Midbrain (tissue), 1 donor: ENCODE measurements at regions not wholly inside any gene's neighbourhood (a gene's known extent, or its start where the extent isn't known, plus 50 kb on each side); places are given as distances from the start of the nearest gene placed in this dataset.

ENCODE experiments used
- DNase-seq: peaks from one replicate; lab custom pipeline; 2025; lab: John Stamatoyannopoulos, UW

- DNase-seq = no peak
Measured at GRCh38 chr4:19999276-19999675, 252.4 kb upstream of the SLIT2 start.

DNA sequence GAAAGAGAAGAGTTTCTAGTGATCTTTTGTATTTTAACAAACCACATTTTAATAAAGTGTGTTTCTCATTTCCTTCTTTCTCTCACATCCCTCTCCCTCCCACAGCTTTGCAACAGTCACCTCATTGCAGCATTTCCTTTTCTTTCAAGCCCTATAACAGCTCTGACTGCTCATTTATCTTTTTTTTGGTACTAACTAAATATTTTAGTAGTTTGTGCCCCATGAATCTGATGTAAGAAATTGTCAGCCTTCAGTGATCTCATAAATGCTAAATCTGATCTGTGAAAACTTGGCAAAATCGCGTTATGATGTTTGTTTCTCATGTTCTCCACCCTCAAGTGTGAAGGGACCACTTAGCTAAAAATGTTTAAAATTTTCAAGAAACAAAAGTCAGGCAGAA lies 258.5 kb upstream of the SLIT2 start:
- no peak for DNase-seq

DNA sequence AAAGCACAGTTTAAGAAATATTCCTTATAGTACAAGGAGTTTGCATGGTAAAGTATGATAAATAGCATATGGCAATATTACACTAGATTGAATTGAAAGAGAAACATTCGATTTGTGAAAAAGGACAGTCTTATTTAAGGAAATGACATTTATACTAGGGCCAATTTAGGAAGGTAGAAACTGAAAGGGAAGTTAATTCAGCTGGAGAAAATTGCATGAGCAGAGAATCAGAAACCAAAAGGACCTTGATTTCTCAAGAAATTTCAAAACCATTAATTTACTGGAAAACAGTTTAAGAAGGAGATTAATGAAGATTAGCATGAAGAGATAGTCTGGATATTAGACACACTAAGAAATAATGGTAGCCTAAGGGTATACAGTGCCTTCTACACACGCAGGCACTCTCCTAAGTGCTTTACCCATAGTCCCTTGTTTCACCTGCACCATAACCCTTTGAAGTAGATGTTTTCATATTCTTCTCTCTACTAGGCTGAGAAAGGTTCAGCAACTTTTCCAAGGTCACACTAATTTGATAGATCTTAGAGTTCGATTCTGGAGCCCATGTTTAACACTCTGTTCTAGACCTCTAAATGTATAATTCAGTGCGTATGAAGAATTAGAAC lies 259.1 kb upstream of the SLIT2 start:
- no peak for DNase-seq

DNA sequence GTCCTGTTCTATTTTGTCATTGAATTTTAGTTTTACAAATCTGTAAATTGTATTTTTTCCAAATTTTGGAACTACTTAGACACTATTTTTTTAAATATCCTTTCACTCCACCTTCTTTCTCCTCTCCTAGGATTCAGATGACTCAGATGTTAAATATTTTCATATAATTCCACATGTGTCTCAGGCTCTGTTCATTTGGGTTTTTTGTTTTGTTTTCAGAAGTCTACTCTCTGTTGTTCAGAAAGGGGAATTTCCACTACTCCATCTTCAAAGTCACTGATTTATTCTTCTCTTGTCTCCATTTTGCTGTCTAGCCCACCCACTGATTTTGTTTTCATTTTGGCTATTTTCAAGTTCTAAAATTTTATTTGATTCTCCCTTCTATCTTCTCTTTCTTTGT lies 264.0 kb upstream of the SLIT2 start:
- DNase-seq = no peak

DNA sequence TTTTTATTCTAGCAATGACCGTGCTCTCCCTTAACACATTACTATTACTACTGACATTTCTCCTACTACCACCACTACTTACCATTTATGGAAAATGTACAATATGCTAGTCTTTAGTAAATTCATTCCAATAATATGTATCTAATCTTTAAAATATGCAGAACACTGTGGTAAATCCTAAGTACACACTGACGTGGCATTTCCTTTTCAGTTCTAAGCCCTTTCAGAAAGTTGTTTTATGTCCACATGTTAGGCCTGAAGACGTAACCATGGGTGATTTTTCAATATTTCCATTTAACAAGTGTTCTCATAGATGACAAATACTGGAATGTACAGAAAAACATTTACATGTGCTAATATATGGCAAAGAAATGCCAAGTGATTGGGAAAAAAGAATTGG lies 268.6 kb upstream of the SLIT2 start:
- no peak for DNase-seq

DNA sequence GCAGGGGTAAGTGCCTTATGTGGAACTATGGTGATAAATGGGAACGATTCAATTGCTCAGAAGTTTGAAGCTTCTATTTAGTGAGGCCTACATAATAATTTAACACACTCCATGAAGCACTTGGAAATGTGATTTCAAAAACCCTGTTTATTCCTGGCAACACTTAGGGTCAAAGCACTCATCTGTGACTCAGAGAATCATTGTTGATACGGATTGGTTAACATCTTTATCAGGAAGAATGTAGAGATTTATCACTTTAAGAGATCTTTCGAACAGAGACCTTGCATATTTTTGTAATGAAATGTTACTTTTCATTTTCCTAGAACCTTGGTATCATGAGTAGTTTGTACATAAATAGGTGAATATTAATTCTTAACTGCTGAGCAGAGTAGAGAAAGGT lies 269.1 kb upstream of the SLIT2 start:
- no peak for DNase-seq

DNA sequence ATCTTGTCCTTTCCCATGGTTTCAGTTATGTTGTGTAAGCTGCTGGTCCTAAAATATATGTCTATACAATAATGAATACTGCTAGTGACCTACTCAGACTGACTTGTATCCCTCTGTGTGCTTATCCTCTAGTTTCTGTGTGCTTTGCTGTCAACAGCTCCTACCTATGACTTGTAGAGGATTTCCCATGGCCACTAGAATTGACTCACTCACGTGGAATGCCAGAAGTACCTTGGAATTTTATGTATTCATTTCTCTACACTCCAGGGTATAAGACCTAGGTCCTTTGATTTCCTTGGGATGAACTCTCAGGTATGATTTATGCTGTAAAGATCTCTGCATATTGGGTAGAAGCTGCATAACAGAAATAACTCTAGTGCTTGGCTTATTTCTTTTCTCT lies 279.9 kb upstream of the SLIT2 start:
- DNase-seq = no peak

DNA sequence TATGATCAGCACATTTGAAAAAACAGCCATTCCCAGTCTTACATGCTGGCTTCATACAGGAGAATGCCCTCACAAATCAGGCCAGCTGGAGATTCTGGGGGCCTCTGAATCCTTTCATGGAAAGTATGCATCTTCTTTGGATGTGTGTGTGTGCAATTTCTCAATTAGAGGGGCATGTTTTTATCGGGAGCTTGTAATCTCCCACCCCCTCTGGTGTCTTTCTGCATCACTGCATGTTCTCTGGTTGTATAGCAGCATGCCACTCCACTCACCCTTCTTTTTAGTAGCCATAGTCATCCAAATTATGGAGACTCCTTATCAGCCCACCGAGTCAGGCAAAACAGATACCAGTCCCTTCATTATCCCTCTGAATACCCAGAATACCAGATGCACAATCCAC lies 282.2 kb upstream of the SLIT2 start:
- DNase-seq = no peak

GRCh38 chr4:19961091-19961490 lies 290.6 kb upstream of the SLIT2 start:
- DNase-seq = no peak

GRCh38 chr4:19958848-19959247 lies 292.9 kb upstream of the SLIT2 start:
- DNase-seq = no peak

DNA sequence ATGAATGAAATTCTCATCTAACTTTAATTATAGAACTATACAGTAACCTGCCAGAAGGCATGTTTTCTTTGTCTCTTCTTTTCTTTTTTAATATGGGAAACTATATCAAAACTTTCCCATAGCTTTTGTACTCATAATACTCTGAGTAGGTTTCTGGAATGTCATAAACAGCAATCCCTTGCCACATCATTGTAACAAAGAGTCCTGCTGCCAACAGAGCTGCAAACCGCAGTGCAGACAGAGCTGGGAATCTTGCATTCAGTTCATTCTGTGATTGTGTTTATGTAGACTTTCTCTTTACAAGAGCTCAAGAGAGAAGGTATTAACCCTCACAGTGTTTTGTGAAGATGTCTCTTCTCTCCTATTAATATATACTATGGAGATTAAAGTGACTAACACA lies 304.4 kb upstream of the SLIT2 start:
- no peak for DNase-seq

DNA sequence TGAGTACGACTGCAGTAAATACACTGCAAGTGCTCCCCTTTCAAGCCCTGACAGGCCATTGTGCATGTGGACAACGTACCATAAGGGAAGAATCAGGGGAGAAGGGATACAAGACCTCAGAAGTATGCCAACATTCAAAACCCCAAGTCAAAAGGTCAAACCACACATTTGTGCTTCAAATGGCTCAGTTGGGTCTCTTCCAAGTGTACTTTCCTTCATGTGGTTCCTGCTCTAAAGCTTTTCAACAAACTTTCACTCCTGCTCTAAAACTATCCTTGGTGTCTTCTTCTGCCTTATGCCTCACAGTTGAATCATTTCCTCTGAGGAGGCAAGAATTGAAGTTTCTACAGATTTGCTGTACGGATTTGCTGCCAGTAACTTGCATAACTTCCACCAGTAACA lies 305.7 kb upstream of the SLIT2 start:
- no peak for DNase-seq

GRCh38 chr4:19945501-19945900 lies 306.2 kb upstream of the SLIT2 start:
- DNase-seq = no peak

GRCh38 chr4:19944806-19945205 lies 306.9 kb upstream of the SLIT2 start:
- no peak for DNase-seq

- DNase-seq = no peak
Measured at GRCh38 chr4:19944251-19944650, 307.5 kb upstream of the SLIT2 start.

DNA sequence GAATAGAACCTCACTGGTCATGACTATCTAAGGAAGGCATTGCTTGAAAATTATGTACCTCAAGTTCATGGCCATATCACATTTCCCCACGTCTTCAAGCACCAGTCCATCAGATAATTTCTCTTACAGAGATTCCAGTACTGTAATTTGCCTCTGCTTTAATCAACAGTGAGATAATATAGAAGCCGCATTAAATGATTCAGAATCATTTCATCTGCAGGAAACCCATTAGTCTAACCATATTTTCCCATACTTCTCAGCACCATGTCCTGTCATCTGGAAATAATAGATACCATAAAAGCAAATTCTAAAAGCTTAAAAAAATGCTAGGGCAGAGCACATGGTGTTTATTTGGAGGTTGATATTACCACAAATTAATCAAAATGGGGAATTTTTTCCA lies 310.3 kb upstream of the SLIT2 start:
- DNase-seq = no peak

GRCh38 chr4:19940861-19941260 lies 310.8 kb upstream of the SLIT2 start:
- no peak for DNase-seq

DNA sequence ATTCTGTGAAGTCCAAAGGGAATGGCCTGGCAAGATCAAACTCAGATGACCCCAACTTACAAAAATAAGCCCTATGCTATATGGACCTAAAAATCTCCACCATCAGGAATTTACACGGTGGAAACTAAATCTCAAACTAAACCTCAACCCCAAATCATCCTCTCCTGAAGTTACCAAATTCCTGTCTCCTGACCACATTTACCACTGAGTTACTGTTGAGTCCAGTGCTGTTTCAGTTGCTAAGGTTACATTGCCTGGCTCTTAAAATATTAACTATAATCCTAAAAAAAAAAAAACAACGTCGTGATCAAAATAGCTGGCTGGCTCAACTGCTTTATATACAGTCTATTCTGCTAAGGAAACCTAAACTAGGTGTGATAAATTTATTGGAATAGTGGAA lies 315.2 kb upstream of the SLIT2 start:
- DNase-seq = no peak

DNA sequence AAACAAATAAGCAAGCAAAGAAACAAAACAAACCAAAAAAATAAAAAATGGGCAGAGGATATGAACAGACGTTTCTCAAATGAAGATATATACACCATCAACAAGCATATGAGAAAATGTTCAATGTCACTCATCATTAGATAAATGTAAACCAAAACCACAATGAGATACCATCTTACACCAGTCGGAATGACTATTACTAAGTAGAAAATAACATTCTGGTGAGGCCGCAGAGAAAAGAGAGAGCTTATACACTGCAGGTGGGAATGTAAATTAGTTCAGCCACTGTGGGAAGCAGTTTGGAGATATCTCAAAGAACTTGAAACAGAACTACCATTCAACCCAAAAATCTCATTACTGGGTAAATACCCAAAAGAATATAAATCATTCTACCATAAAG lies 321.0 kb upstream of the SLIT2 start:
- DNase-seq = no peak

DNA sequence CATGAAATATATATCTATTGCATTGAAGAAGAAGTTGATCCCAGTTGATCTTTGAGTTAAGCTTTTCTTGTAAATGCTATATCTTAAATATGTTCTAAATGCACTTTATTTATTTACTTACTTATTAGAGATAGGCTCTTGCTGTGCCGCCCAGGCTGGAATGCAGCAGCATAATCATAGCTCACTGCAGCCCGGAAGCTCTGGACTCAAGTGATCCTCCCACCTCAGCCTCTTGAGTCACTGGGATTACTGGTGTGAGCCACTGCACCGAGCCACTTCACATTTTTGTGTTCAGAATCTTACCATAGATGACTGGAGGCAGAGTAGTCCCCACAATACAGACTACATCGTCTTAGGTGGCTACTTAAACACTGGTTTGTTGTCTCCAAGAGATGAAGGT lies 324.3 kb upstream of the SLIT2 start:
- no peak for DNase-seq

GRCh38 chr4:19925516-19925915 lies 326.2 kb upstream of the SLIT2 start:
- no peak for DNase-seq

DNA sequence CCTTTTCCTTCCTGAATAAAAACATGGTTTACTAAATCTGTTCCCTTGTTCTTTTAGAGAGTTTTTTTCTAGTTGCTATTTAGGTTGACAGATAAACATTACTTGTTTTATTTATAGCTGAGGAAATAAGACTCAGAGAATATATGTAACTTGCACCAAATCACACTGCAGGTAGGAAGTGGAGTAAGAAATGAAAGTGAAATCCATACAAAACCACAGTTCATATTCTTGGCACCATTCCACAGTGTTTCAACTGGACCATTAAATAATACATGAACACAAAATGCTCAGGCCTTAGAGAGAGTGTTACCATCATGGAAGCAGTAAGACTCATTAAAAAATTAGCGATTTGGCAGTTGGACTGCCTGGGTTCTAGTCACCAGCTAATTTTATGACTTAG lies 326.9 kb upstream of the SLIT2 start:
- no peak for DNase-seq

- DNase-seq = no peak
Measured at GRCh38 chr4:19915276-19915675, 336.4 kb upstream of the SLIT2 start.

DNA sequence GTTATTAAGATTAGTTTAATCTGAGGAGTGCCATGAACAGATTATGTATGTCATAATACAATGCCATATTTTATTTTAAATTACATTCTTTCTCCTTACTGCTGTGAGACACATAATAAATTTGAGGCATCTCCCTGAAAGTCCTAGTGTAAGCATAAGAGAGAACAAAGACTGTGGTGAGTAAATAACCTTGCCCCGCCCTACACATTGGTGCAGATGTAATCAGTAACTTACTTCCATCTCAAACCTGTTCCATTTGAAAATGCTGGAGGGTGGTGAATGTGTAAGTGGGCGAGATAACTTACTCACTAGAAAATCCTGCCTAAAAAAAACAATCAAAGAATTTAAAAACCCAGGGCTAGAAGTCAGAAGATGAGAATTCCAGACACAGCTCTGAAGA lies 338.1 kb upstream of the SLIT2 start:
- DNase-seq = no peak
